Natural killer cell (primary cell): ENCODE measurements at regions not wholly inside any gene's neighbourhood (a gene's known extent, or its start where the extent isn't known, plus 50 kb on each side); places are given as distances from the start of the nearest gene placed in this dataset.

Experiments used
- ATAC-seq, 3 donors: fragments of 150-1000 bp in 2 of 3; fragments of 200-7000 bp in 1 of 3; cut with Tn5 transposase; 1 replicate in 1 of 3; 2 replicates in 2 of 3; pipeline ENCODE4 v1.10.0; 2021; ENCODE audit warnings: mild to moderate bottlenecking in 2 of 3, moderate library complexity in 2 of 3
- DNase-seq, 2 donors: peaks; one replicate each; pipeline versions ENCODE4 v3.0.0 to v3.0.0-alpha.2; 2013 to 2021; ENCODE audit warnings: mixed read lengths in 1 of 2
- H3K27ac ChIP-seq: one replicate; pipeline ENCODE4 v1.5.1; 2013; ENCODE audit warnings: mild to moderate bottlenecking, low read length
- H3K27me3 ChIP-seq: one replicate; pipeline ENCODE4 v1.6.1; 2013; ENCODE audit warnings: low read length; ENCODE audit not compliant: control insufficient read depth, insufficient read depth
- H3K36me3 ChIP-seq: one replicate; pipeline ENCODE4 v1.6.1; 2013; ENCODE audit warnings: low read length; ENCODE audit not compliant: control insufficient read depth, insufficient read depth
- H3K4me1 ChIP-seq: one replicate; pipeline ENCODE4 v1.6.1; 2013; ENCODE audit warnings: low read length; ENCODE audit not compliant: control insufficient read depth, insufficient read depth
- H3K4me3 ChIP-seq: one replicate; pipeline ENCODE4 v1.5.1; 2013; ENCODE audit warnings: low read length
- H3K9me3 ChIP-seq: one replicate; pipeline ENCODE4 v1.6.1; 2013; ENCODE audit warnings: low read length; ENCODE audit not compliant: control insufficient read depth, insufficient read depth
- H3K27ac Mint-ChIP-seq, 2 donors: one replicate each; pipeline ENCODE4 v1.8.0; 2022; ENCODE audit warnings: mild to moderate bottlenecking in 2 of 2, mixed read lengths in 2 of 2, moderate library complexity in 1 of 2
- H3K27me3 Mint-ChIP-seq, 2 donors: one replicate each; pipeline ENCODE4 v1.8.0; 2022; ENCODE audit warnings: low read depth in 2 of 2, mixed read lengths in 2 of 2
- H3K36me3 Mint-ChIP-seq: one replicate; pipeline ENCODE4 v1.8.0; 2022; ENCODE audit warnings: mixed read lengths
- H3K4me1 Mint-ChIP-seq, 2 donors: one replicate each; pipeline ENCODE4 v1.8.0; 2022; ENCODE audit warnings: mixed read lengths in 2 of 2
- H3K4me3 Mint-ChIP-seq: one replicate; pipeline ENCODE4 v1.8.0; 2022; ENCODE audit warnings: mild to moderate bottlenecking, moderate library complexity, mixed read lengths
- H3K9me3 Mint-ChIP-seq, 2 donors: one replicate each; pipeline ENCODE4 v1.8.0; 2022; ENCODE audit warnings: mixed read lengths in 2 of 2
- CTCF ChIP-seq: fragments of 200-600 bp; IDR thresholded peaks from one replicate; pipeline ENCODE4 v1.8.0; 2022; ENCODE audit warnings: antibody characterized with exemption
- WGBS: methylation state at CpG from one replicate; pipeline ENCODE4 v1.1.7; 2013; ENCODE audit warnings: missing lambda C conversion rate; ENCODE audit not compliant: insufficient coverage; 5-methylcytosine and 5-hydroxymethylcytosine counted together
- intact Hi-C: fragments of 100-400 bp; cut with micrococcal nuclease; formaldehyde crosslinking; loops from one replicate; pipeline ENCODE4 v1.14.2; 2022

- H3K4me3 ChIP-seq, result no peak overlapping the region
- no peak overlapping the region for H3K4me3 Mint-ChIP-seq
- H3K4me1 Mint-ChIP-seq, result no peaks in the 10 kb centered on the region
- no peaks in the 10 kb centered on the region for H3K36me3 ChIP-seq
- WGBS, result 78% methylated on average over 2 of the region's 3 CpGs
- no peaks in the 10 kb centered on the region for H3K27me3 ChIP-seq
- DNase-seq, result no peak
- intact Hi-C loops, result no loop called here
- no peak overlapping the region for H3K27ac ChIP-seq
- no peak overlapping the region for H3K27ac Mint-ChIP-seq
- no peaks in the 10 kb centered on the region for H3K9me3 Mint-ChIP-seq
- no peaks in the 10 kb centered on the region for H3K4me1 ChIP-seq
- H3K9me3 ChIP-seq, result no peaks in the 10 kb centered on the region
- H3K27me3 Mint-ChIP-seq, result no peaks in the 10 kb centered on the region
- ATAC-seq, result no peak
- no peaks in the 10 kb centered on the region for H3K36me3 Mint-ChIP-seq
- TF ChIP-seq CTCF, result no peak
Observed at GRCh38 chr12:91954747-91955146, 190.9 kb downstream of the BTG1 start.

- no peak for TF ChIP-seq CTCF
- Mint-ChIP-seq H3K27me3 (no peaks in the 10 kb centered on the region), H3K36me3 (no peaks in the 10 kb centered on the region), H3K4me3 (no peak overlapping the region), H3K9me3 (no peaks in the 10 kb centered on the region), H3K4me1 (no peaks in the 10 kb centered on the region), H3K27ac (no peak overlapping the region)
- Histone ChIP-seq H3K4me3 (no peak overlapping the region), H3K36me3 (no peaks in the 10 kb centered on the region), H3K4me1 (no peaks in the 10 kb centered on the region), H3K9me3 (no peaks in the 10 kb centered on the region), H3K27me3 (no peaks in the 10 kb centered on the region), H3K27ac (no peak overlapping the region)
- intact Hi-C loops, result no loop called here
- WGBS, result 72% methylated on average over 4 of the region's 4 CpGs
- no peak for DNase-seq
- no peak for ATAC-seq
Observed at GRCh38 chr12:91954326-91954725, 191.3 kb downstream of the BTG1 start.

GRCh38 chr12:91952916-91953315 lies 192.7 kb downstream of the BTG1 start:
- no peak overlapping the region for H3K4me3 Mint-ChIP-seq
- Histone ChIP-seq H3K4me3 (no peak overlapping the region), H3K36me3 (no peaks in the 10 kb centered on the region), H3K27ac (no peak overlapping the region), H3K27me3 (no peaks in the 10 kb centered on the region), H3K9me3 (no peaks in the 10 kb centered on the region), H3K4me1 (peaks cover 2% of the 10 kb centered on the region)
- H3K4me1 Mint-ChIP-seq, result peaks cover 0 to 5% of the 10 kb centered on the region in 2 donors
- H3K27ac Mint-ChIP-seq, result no peak overlapping the region
- intact Hi-C loops, result no loop called here
- TF ChIP-seq CTCF, result no peak
- no peaks in the 10 kb centered on the region for H3K27me3 Mint-ChIP-seq
- H3K36me3 Mint-ChIP-seq, result no peaks in the 10 kb centered on the region
- H3K9me3 Mint-ChIP-seq, result no peaks in the 10 kb centered on the region
- DNase-seq, result no peak
- no peak for ATAC-seq

- TF ChIP-seq CTCF, result no peak
- Mint-ChIP-seq H3K4me3 (no peak overlapping the region), H3K27me3 (no peaks in the 10 kb centered on the region), H3K36me3 (no peaks in the 10 kb centered on the region), H3K27ac (no peak overlapping the region), H3K9me3 (no peaks in the 10 kb centered on the region), H3K4me1 (peaks cover 0 to 5% of the 10 kb centered on the region in 2 donors)
- Histone ChIP-seq H3K27me3 (no peaks in the 10 kb centered on the region), H3K4me3 (no peak overlapping the region), H3K27ac (no peak overlapping the region), H3K36me3 (no peaks in the 10 kb centered on the region), H3K4me1 (peaks cover 2% of the 10 kb centered on the region), H3K9me3 (no peaks in the 10 kb centered on the region)
- WGBS, result 95% methylated on average over 5 of the region's 5 CpGs
- DNase-seq, result no peak
- intact Hi-C loops, result no loop called here
- no peak for ATAC-seq
Observed at GRCh38 chr12:91951571-91951970, 194.1 kb downstream of the BTG1 start.
